Testis (tissue), 2 donors: ENCODE measurements at regions not wholly inside any gene's neighbourhood (a gene's known extent, or its start where the extent isn't known, plus 50 kb on each side); places are given as distances from the start of the nearest gene placed in this dataset.

ENCODE experiments used
- POLR2A ChIP-seq: fragments of 450-650 bp; IDR thresholded peaks from one replicate; pipeline ENCODE4 v1.6.1; 2017; ENCODE audit warnings: antibody characterized with exemption, mild to moderate bottlenecking, moderate library complexity
- TF ChIP-seq, protein P1 (sequence below), 3 experiments: fragments of 450-650 bp in 2 of 3; fragments of 200-600 bp in 1 of 3; sonication (generic) in 1 of 3; IDR thresholded peaks; one replicate each; pipeline ENCODE4 v1.5.1; 2016 to 2019; ENCODE audit warnings: antibody characterized with exemption in 3 of 3, mild to moderate bottlenecking in 2 of 3, moderate library complexity in 1 of 3

DNA sequence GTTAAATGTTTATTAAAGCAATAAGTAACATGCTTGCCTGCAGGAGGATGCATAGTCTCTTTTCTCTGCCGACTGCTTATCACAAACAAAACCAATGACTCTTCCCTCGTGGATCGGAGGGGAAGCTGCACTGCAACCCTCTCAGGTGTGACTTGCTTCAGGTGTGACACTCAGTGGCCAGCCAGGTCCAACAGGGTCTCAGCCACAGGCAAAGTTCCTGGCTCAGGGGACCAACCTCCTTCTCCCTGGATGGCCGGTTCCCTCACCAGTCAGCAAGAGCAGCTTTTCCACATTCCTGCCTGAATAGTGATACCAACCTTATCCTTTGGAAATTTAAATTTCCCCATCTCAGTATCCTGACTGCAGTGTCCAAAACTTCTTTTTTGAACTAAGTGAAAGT lies 383.5 kb downstream of the CMPK2 start:
- TF ChIP-seq, protein P1, sequence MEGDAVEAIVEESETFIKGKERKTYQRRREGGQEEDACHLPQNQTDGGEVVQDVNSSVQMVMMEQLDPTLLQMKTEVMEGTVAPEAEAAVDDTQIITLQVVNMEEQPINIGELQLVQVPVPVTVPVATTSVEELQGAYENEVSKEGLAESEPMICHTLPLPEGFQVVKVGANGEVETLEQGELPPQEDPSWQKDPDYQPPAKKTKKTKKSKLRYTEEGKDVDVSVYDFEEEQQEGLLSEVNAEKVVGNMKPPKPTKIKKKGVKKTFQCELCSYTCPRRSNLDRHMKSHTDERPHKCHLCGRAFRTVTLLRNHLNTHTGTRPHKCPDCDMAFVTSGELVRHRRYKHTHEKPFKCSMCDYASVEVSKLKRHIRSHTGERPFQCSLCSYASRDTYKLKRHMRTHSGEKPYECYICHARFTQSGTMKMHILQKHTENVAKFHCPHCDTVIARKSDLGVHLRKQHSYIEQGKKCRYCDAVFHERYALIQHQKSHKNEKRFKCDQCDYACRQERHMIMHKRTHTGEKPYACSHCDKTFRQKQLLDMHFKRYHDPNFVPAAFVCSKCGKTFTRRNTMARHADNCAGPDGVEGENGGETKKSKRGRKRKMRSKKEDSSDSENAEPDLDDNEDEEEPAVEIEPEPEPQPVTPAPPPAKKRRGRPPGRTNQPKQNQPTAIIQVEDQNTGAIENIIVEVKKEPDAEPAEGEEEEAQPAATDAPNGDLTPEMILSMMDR (IDR thresholded peaks at IDR 0.05), result no peak
- TF ChIP-seq POLR2A, result no peak
